ENCODE measurements at regions not wholly inside any gene's neighbourhood (a gene's known extent, or its start where the extent isn't known, plus 50 kb on each side); places are given as distances from the start of the nearest gene placed in this dataset.

DNA sequence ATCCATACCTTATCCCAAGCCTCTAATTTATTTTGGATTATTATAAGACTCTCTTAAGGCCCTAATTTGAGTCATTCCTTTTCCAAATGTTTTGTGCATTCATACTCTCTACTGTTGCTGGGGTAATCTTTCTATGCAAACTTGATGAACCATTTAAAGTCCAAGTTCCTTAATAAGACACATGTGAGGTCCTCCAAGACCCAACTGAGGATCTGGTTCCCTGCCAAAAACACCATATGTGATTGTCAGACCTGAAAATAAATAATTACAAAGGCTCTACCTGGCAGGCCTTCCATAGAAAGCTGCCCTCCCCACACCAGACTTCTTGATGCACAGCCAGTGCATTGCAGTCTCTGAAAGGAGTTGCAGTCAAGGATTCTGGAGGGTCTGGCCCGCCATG is 257.9 kb upstream of the AKR1E2 start:
- Histone ChIP-seq H3K9me3 (ENCODE audit: control insufficient read depth, low read depth, low read length) (no peaks in the 10 kb centered on the region), H3K4me2 (ENCODE audit: insufficient read depth, insufficient read length, low read length) (no peak overlapping the region), H3K23me2 (ENCODE audit: insufficient read length, low read depth, low read length, poor library complexity, severe bottlenecking) (no peaks in the 10 kb centered on the region), H4K91ac (ENCODE audit: insufficient read length, low read depth, low read length) (no peak overlapping the region), H3K18ac (ENCODE audit: insufficient read length, low read depth, low read length) (no peak overlapping the region), H3K79me2 (ENCODE audit: insufficient read depth, low read length) (no peaks in the 10 kb centered on the region), H3K9ac (ENCODE audit: extremely low read depth, insufficient read length, low read length) (no peak overlapping the region), H2BK20ac (ENCODE audit: low read depth, low read length, poor library complexity, severe bottlenecking) (no peak overlapping the region), H3K27me3 (ENCODE audit: insufficient read depth, low read length) (no peaks in the 10 kb centered on the region), H2AFZ (ENCODE audit: low read length) (no peak overlapping the region), H3K4ac (ENCODE audit: low read depth, low read length) (no peak overlapping the region), H3K23ac (ENCODE audit: insufficient read length, low read depth, low read length) (no peak overlapping the region), H2BK120ac (ENCODE audit: low read depth, low read length, poor library complexity, severe bottlenecking) (no peak overlapping the region), H4K20me1 (ENCODE audit: control insufficient read depth, insufficient read depth, insufficient read length) (no peaks in the 10 kb centered on the region), H3K4me1 (ENCODE audit: insufficient read depth, low read length) (no peaks in the 10 kb centered on the region), H3K27ac (ENCODE audit: insufficient read length, low read depth, low read length) (no peak overlapping the region), H2AK5ac (ENCODE audit: insufficient read length, low read length) (no peak overlapping the region), H2BK15ac (ENCODE audit: low read depth, low read length) (no peak overlapping the region), H4K8ac (replicated peaks; ENCODE audit: insufficient read length, low read depth, low read length) (no peak overlapping the region), H3K79me1 (ENCODE audit: insufficient read depth, low read depth, low read length, poor library complexity, severe bottlenecking) (no peaks in the 10 kb centered on the region), H3K14ac (ENCODE audit: insufficient read depth, low read length) (no peak overlapping the region), H3K56ac (ENCODE audit: insufficient read length, low read depth, low read length) (no peak overlapping the region), H4K5ac (ENCODE audit: insufficient read length, low read depth, low read length) (no peak overlapping the region), H2BK5ac (ENCODE audit: insufficient read length, low read length) (no peak overlapping the region), H2BK12ac (ENCODE audit: insufficient read length, low read depth, low read length) (no peak overlapping the region), H3T11ph (ENCODE audit: low read length) (no peak overlapping the region)
- WGBS (ENCODE audit: extremely low coverage, insufficient read length, low lambda C conversion rate), result no CpG with 5 or more reads among the region's 1 CpG
- H3K36me3 Mint-ChIP-seq (ENCODE audit: insufficient read depth in 1 of 3, low read depth in 3 of 3), result no peaks in the 10 kb centered on the region
- no peaks in the 10 kb centered on the region for H3K4me1 Mint-ChIP-seq
- TF ChIP-seq, protein P1, sequence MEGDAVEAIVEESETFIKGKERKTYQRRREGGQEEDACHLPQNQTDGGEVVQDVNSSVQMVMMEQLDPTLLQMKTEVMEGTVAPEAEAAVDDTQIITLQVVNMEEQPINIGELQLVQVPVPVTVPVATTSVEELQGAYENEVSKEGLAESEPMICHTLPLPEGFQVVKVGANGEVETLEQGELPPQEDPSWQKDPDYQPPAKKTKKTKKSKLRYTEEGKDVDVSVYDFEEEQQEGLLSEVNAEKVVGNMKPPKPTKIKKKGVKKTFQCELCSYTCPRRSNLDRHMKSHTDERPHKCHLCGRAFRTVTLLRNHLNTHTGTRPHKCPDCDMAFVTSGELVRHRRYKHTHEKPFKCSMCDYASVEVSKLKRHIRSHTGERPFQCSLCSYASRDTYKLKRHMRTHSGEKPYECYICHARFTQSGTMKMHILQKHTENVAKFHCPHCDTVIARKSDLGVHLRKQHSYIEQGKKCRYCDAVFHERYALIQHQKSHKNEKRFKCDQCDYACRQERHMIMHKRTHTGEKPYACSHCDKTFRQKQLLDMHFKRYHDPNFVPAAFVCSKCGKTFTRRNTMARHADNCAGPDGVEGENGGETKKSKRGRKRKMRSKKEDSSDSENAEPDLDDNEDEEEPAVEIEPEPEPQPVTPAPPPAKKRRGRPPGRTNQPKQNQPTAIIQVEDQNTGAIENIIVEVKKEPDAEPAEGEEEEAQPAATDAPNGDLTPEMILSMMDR (conservative IDR thresholded peaks at IDR 0.05), result no peak
- H3K27me3 Mint-ChIP-seq (ENCODE audit: low read depth), result peaks cover 3% of the 10 kb centered on the region; the same call in 1 of the 2 replicates
- no peak for DNase-seq
- no peak overlapping the region for H3K27ac Mint-ChIP-seq
- H3K4me3 Mint-ChIP-seq, result no peak overlapping the region
- no peaks in the 10 kb centered on the region for H3K9me3 Mint-ChIP-seq
